Natural killer cell (primary cell): ENCODE measurements at regions not wholly inside any gene's neighbourhood (a gene's known extent, or its start where the extent isn't known, plus 50 kb on each side); places are given as distances from the start of the nearest gene placed in this dataset.

ENCODE experiments used
- ATAC-seq, 3 donors: fragments of 150-1000 bp in 2 of 3; fragments of 200-7000 bp in 1 of 3; cut with Tn5 transposase; 1 replicate in 1 of 3; 2 replicates in 2 of 3; pipeline ENCODE4 v1.10.0; 2021; ENCODE audit warnings: mild to moderate bottlenecking in 2 of 3, moderate library complexity in 2 of 3
- DNase-seq, 2 donors: peaks; one replicate each; pipeline versions ENCODE4 v3.0.0 to v3.0.0-alpha.2; 2013 to 2021; ENCODE audit warnings: mixed read lengths in 1 of 2
- H3K27ac ChIP-seq: one replicate; pipeline ENCODE4 v1.5.1; 2013; ENCODE audit warnings: mild to moderate bottlenecking, low read length
- H3K27me3 ChIP-seq: one replicate; pipeline ENCODE4 v1.6.1; 2013; ENCODE audit warnings: low read length; ENCODE audit not compliant: control insufficient read depth, insufficient read depth
- H3K36me3 ChIP-seq: one replicate; pipeline ENCODE4 v1.6.1; 2013; ENCODE audit warnings: low read length; ENCODE audit not compliant: control insufficient read depth, insufficient read depth
- H3K4me1 ChIP-seq: one replicate; pipeline ENCODE4 v1.6.1; 2013; ENCODE audit warnings: low read length; ENCODE audit not compliant: control insufficient read depth, insufficient read depth
- H3K4me3 ChIP-seq: one replicate; pipeline ENCODE4 v1.5.1; 2013; ENCODE audit warnings: low read length
- H3K9me3 ChIP-seq: one replicate; pipeline ENCODE4 v1.6.1; 2013; ENCODE audit warnings: low read length; ENCODE audit not compliant: control insufficient read depth, insufficient read depth
- H3K27ac Mint-ChIP-seq, 2 donors: one replicate each; pipeline ENCODE4 v1.8.0; 2022; ENCODE audit warnings: mild to moderate bottlenecking in 2 of 2, mixed read lengths in 2 of 2, moderate library complexity in 1 of 2
- H3K27me3 Mint-ChIP-seq, 2 donors: one replicate each; pipeline ENCODE4 v1.8.0; 2022; ENCODE audit warnings: low read depth in 2 of 2, mixed read lengths in 2 of 2
- H3K36me3 Mint-ChIP-seq: one replicate; pipeline ENCODE4 v1.8.0; 2022; ENCODE audit warnings: mixed read lengths
- H3K4me1 Mint-ChIP-seq, 2 donors: one replicate each; pipeline ENCODE4 v1.8.0; 2022; ENCODE audit warnings: mixed read lengths in 2 of 2
- H3K4me3 Mint-ChIP-seq: one replicate; pipeline ENCODE4 v1.8.0; 2022; ENCODE audit warnings: mild to moderate bottlenecking, moderate library complexity, mixed read lengths
- H3K9me3 Mint-ChIP-seq, 2 donors: one replicate each; pipeline ENCODE4 v1.8.0; 2022; ENCODE audit warnings: mixed read lengths in 2 of 2
- WGBS: methylation state at CpG from one replicate; pipeline ENCODE4 v1.1.7; 2013; ENCODE audit warnings: missing lambda C conversion rate; ENCODE audit not compliant: insufficient coverage; 5-methylcytosine and 5-hydroxymethylcytosine counted together
- intact Hi-C: fragments of 100-400 bp; cut with micrococcal nuclease; formaldehyde crosslinking; loops from one replicate; pipeline ENCODE4 v1.14.2; 2022
- TF ChIP-seq, protein P1 (sequence below): fragments of 200-600 bp; IDR thresholded peaks from one replicate; pipeline ENCODE4 v1.8.0; 2022; ENCODE audit warnings: antibody characterized with exemption

GRCh38 chr11:39149214-39149613 lies 2310.2 kb downstream of the LRRC4C start:
- Mint-ChIP-seq H3K27ac (no peak overlapping the region), H3K36me3 (no peaks in the 10 kb centered on the region)

DNA sequence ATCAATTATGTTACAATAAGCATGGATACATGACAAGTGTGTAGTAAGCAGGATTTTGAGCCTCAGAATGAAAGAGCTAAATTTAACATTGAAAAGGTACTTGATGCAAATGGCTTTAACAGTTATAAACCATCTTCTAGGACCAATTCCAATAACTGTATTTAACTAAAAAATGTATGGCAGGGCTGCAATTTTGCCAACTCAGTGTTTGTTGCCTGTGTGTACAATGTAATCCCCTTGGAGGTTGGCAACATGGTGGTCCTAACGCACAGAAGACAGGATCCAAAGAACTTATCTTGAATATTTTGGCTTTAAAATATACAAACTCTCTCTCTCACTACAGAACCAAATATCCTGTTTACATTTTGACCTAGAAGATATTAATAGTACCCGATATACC lies 2314.1 kb downstream of the LRRC4C start:
- H3K9me3 ChIP-seq: no peaks in the 10 kb centered on the region
- H3K27ac ChIP-seq: no peak overlapping the region
- H3K27me3 Mint-ChIP-seq: no peaks in the 10 kb centered on the region
- DNase-seq: no peak
- peaks cover 5 to 19% of the 10 kb centered on the region in 2 donors for H3K9me3 Mint-ChIP-seq
- intact Hi-C loops: no loop called here
- H3K36me3 ChIP-seq: no peaks in the 10 kb centered on the region
- H3K4me1 ChIP-seq: no peaks in the 10 kb centered on the region
- H3K27ac Mint-ChIP-seq: no peak overlapping the region
- 86% methylated on average over 1 of the region's 2 CpGs for WGBS
- H3K27me3 ChIP-seq: no peaks in the 10 kb centered on the region
- no peaks in the 10 kb centered on the region for H3K36me3 Mint-ChIP-seq
- H3K4me3 Mint-ChIP-seq: no peak overlapping the region
- TF ChIP-seq, protein P1, sequence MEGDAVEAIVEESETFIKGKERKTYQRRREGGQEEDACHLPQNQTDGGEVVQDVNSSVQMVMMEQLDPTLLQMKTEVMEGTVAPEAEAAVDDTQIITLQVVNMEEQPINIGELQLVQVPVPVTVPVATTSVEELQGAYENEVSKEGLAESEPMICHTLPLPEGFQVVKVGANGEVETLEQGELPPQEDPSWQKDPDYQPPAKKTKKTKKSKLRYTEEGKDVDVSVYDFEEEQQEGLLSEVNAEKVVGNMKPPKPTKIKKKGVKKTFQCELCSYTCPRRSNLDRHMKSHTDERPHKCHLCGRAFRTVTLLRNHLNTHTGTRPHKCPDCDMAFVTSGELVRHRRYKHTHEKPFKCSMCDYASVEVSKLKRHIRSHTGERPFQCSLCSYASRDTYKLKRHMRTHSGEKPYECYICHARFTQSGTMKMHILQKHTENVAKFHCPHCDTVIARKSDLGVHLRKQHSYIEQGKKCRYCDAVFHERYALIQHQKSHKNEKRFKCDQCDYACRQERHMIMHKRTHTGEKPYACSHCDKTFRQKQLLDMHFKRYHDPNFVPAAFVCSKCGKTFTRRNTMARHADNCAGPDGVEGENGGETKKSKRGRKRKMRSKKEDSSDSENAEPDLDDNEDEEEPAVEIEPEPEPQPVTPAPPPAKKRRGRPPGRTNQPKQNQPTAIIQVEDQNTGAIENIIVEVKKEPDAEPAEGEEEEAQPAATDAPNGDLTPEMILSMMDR: no peak
- ATAC-seq: no peak
- H3K4me1 Mint-ChIP-seq: no peaks in the 10 kb centered on the region
- H3K4me3 ChIP-seq: no peak overlapping the region

More at GRCh38 chr11:39149214-39149613, 2310.2 kb downstream of the LRRC4C start:
- Mint-ChIP-seq H3K4me1 (no peaks in the 10 kb centered on the region), H3K4me3 (no peak overlapping the region), H3K9me3 (peaks cover 5 to 19% of the 10 kb centered on the region in 2 donors), H3K27me3 (no peaks in the 10 kb centered on the region)
- DNase-seq: no peak
- Histone ChIP-seq H3K27ac (no peak overlapping the region), H3K36me3 (no peaks in the 10 kb centered on the region), H3K27me3 (no peaks in the 10 kb centered on the region), H3K4me1 (no peaks in the 10 kb centered on the region), H3K4me3 (no peak overlapping the region), H3K9me3 (no peaks in the 10 kb centered on the region)
- ATAC-seq: no peak
- 70% methylated on average over 1 of the region's 1 CpG for WGBS
- TF ChIP-seq, protein P1: no peak
- intact Hi-C loops: no loop called here

DNA sequence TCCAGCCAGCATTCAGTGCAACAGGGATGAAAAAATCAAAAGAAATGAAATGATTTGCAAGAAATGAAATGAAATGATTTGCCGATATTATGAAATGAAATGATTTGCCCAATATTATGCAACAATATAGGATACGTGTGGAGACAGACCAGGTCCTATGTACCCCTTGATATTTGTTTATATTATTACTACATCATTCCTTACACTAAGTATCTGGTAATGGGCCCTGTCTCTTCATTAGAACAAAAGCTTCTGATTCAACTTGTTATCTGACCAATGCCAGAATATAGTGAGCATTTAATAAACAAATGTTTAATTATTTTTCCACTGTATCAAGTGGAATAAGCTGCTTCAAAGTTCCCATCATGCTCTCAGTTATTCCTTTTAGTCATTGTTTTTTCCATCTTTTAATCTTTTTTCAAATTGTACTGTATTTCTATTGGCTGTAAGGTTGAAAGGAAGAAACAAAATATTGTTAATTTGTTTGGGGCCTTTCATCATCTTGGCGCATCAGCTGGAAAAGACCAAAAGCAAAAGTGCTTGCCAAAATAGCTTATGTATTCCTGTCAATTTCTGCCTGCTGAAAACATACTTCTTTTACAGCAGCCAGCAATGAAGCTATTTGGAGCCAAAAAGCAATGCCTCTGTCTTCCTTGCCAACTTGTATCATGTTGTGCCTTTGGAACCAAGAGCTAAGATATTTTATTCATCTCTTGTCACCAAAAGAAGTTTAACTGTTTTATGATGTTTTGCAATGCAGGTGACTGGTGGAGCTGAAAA lies 2314.9 kb downstream of the LRRC4C start:
- 90% methylated on average over 2 of the region's 3 CpGs for WGBS

More for the DNA sequence above, 2314.9 kb downstream of the LRRC4C start:
- TF ChIP-seq, protein P1: no peak
- intact Hi-C loops: no loop called here
- DNase-seq (no peak), ATAC-seq (no peak)
- Mint-ChIP-seq H3K9me3 (peaks cover 2 to 14% of the 10 kb centered on the region in 2 donors), H3K27ac (no peak overlapping the region), H3K27me3 (no peaks in the 10 kb centered on the region), H3K4me3 (no peak overlapping the region), H3K36me3 (no peaks in the 10 kb centered on the region), H3K4me1 (no peaks in the 10 kb centered on the region)
- no peaks in the 10 kb centered on the region for H3K27me3 ChIP-seq
- no peak overlapping the region for H3K4me3 ChIP-seq
- H3K27ac ChIP-seq: no peak overlapping the region
- H3K36me3 ChIP-seq: no peaks in the 10 kb centered on the region
- no peaks in the 10 kb centered on the region for H3K9me3 ChIP-seq
- no peaks in the 10 kb centered on the region for H3K4me1 ChIP-seq
